Stimulated activated memory B cell treated with anti-CD40 and anti-IgM and Interleukin-4, amounts not matched to agents 10 μg/mL and 1 μg/mL and 100 μg/mL, for 72 hours (primary cell): ENCODE measurements at regions not wholly inside any gene's neighbourhood (a gene's known extent, or its start where the extent isn't known, plus 50 kb on each side); places are given as distances from the start of the nearest gene placed in this dataset.

Experiments used
- ATAC-seq: fragments of 150-1000 bp; cut with Tn5 transposase; 2 replicates; pipeline ENCODE4 v1.10.0; 2021
- H3K27ac Mint-ChIP-seq: one replicate; pipeline ENCODE4 v1.8.0; 2022; ENCODE audit warnings: mild to moderate bottlenecking, mixed read lengths
- H3K27me3 Mint-ChIP-seq: one replicate; pipeline ENCODE4 v1.8.0; 2022; ENCODE audit warnings: mixed read lengths
- H3K36me3 Mint-ChIP-seq: one replicate; pipeline ENCODE4 v1.8.0; 2022; ENCODE audit warnings: mixed read lengths
- H3K4me1 Mint-ChIP-seq: one replicate; pipeline ENCODE4 v1.8.0; 2022; ENCODE audit warnings: mixed read lengths
- H3K4me3 Mint-ChIP-seq: one replicate; pipeline ENCODE4 v1.8.0; 2022; ENCODE audit warnings: mild to moderate bottlenecking, moderate library complexity, mixed read lengths
- H3K9me3 Mint-ChIP-seq: one replicate; pipeline ENCODE4 v1.8.0; 2022; ENCODE audit warnings: mixed read lengths

DNA sequence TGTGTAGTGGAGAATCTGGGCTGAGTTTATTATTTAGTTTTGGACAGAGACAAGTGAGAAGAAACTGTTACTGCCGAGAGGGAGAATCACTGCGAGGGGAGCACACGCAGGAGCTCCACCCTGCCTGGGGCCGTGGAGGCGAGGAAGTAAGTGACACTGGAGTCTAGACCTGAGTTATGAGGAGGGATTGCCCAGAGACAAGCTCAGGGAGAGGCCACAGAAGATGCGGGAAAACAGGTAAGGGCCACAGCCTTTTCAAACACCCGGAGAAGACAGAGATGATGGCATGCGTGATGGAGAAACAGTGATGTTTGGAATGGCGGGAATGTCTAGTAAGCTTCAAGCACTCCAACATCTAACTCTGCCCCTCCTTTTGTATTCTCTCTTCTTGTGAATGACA lies 84.1 kb downstream of the TNFSF11 start:
- H3K27me3 Mint-ChIP-seq: peaks cover 41% of the 10 kb centered on the region
- H3K4me1 Mint-ChIP-seq: no peaks in the 10 kb centered on the region
- no peak overlapping the region for H3K4me3 Mint-ChIP-seq
- no peak for ATAC-seq
- no peaks in the 10 kb centered on the region for H3K9me3 Mint-ChIP-seq
- H3K36me3 Mint-ChIP-seq: no peaks in the 10 kb centered on the region
- no peak overlapping the region for H3K27ac Mint-ChIP-seq

DNA sequence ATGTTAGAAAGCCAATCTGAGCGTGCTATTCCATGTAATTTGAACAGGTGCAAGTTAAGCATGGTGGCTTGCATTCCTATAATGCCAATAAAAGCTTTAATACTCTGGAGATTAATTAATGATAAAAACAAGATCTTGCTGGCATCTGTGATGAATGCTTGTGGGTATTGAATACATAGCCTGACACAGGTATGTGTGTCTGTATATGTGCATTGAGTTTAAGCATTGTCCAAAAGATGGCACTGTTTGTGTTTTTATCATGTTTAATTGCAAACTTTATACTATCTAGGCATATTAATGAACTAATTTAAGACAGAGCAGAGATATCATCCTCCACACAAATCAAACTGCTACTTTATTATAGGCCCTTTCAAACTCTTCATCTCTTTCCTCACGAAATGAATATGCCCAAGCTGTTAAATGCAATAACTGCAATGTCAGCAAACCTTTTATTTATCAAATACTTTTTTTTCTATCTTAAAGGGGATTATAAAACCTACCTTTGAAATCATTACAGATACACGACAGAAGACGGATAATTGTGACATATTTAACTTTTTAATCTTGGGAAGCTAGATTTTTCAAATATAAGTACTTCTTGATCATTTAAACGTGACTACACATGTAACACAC lies 86.5 kb downstream of the TNFSF11 start:
- Mint-ChIP-seq H3K4me1 (no peaks in the 10 kb centered on the region), H3K9me3 (no peaks in the 10 kb centered on the region), H3K36me3 (no peaks in the 10 kb centered on the region), H3K27ac (no peak overlapping the region), H3K27me3 (peaks cover 35% of the 10 kb centered on the region), H3K4me3 (no peak overlapping the region)
- no peak for ATAC-seq

DNA sequence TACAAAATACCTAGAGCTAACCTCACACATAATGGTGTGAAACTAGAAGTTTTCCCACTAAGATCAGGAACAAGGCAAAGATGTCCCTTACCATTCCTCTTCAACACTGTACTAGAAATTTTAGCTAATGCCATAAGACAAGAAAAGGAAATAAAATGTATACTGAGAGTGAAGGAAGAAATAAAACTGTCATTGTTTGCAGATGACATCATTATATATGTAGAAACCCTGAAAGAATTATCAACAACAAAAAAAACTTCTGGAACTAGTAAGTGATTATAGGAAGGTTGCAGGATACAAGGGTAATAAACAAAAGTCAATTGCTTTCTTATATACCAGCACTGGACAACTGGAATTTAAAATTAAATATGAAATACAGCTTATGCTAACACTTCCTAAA lies 93.7 kb downstream of the TNFSF11 start:
- no peak for ATAC-seq
- Mint-ChIP-seq H3K27ac (no peak overlapping the region), H3K27me3 (peaks cover 10% of the 10 kb centered on the region), H3K4me1 (no peaks in the 10 kb centered on the region), H3K36me3 (no peaks in the 10 kb centered on the region), H3K4me3 (no peak overlapping the region), H3K9me3 (peaks cover 8% of the 10 kb centered on the region)

DNA sequence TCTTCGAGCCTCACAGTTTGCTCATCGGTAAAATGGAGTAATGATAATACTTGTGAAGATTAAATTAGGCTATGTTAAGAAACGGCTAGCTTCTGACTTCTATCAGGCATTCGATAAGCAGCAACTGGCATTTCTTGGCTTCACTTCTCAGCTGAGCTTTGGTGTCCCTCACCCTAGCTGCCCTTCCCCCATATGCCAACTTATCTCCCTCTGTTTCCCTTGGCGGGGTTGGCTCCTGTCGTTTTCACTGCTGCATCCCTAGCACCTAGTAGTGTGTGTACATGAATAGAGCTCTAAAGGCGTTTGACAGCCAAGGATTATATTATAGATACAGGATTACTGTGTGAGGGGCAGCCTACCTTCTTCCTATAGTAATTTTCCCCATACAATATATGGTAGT lies 97.5 kb downstream of the TNFSF11 start:
- no peaks in the 10 kb centered on the region for H3K4me1 Mint-ChIP-seq
- ATAC-seq: no peak
- no peak overlapping the region for H3K4me3 Mint-ChIP-seq
- peaks cover 7% of the 10 kb centered on the region for H3K9me3 Mint-ChIP-seq
- H3K36me3 Mint-ChIP-seq: no peaks in the 10 kb centered on the region
- H3K27ac Mint-ChIP-seq: no peak overlapping the region
- H3K27me3 Mint-ChIP-seq: peaks cover 1% of the 10 kb centered on the region

DNA sequence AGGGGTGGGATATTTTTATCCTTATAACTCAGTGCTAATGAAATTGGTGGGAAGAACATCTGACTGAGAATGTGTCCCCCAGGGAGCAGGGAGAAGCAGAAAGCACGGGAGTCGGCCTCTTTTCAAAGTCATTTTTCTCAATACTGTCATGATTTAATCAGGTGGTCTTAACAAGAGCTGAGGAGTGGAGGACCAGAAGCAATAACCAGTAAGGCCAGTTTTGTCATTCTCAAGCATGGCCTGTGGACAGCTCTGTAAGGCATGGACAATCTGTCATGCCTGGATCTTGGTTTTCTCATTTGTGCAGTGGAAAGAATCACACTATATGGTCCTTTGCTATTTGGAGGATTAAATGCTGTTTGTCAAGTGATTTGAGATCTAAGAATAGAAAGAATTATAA lies 99.7 kb downstream of the TNFSF11 start:
- no peak overlapping the region for H3K4me3 Mint-ChIP-seq
- H3K36me3 Mint-ChIP-seq: no peaks in the 10 kb centered on the region
- H3K4me1 Mint-ChIP-seq: no peaks in the 10 kb centered on the region
- H3K27ac Mint-ChIP-seq: no peak overlapping the region
- ATAC-seq: no peak
- no peaks in the 10 kb centered on the region for H3K9me3 Mint-ChIP-seq
- peaks cover under 1% of the 10 kb centered on the region for H3K27me3 Mint-ChIP-seq

DNA sequence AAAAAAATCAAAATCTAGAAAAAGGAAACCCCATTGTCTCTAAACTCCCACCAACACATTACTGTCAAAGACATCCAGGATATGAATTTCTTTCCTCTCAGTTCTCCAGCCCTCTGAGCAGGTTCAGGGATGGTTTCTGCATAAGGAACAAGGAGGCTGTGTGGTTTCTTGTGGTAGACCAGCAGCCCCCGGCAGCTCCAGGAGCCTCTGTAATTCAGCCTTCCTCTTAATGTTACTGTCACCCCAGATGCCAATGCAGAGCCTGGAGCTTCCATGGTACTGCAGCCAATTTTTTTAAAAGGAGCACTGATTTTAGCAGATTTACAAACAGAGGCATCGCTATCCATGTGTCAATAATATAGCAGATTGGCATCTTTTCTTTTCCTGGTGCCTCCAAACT lies 100.6 kb upstream of the FAM216B start:
- Mint-ChIP-seq H3K36me3 (no peaks in the 10 kb centered on the region), H3K4me3 (no peak overlapping the region), H3K4me1 (no peaks in the 10 kb centered on the region), H3K27me3 (peaks cover 32% of the 10 kb centered on the region), H3K27ac (no peak overlapping the region), H3K9me3 (no peaks in the 10 kb centered on the region)
- ATAC-seq: no peak

DNA sequence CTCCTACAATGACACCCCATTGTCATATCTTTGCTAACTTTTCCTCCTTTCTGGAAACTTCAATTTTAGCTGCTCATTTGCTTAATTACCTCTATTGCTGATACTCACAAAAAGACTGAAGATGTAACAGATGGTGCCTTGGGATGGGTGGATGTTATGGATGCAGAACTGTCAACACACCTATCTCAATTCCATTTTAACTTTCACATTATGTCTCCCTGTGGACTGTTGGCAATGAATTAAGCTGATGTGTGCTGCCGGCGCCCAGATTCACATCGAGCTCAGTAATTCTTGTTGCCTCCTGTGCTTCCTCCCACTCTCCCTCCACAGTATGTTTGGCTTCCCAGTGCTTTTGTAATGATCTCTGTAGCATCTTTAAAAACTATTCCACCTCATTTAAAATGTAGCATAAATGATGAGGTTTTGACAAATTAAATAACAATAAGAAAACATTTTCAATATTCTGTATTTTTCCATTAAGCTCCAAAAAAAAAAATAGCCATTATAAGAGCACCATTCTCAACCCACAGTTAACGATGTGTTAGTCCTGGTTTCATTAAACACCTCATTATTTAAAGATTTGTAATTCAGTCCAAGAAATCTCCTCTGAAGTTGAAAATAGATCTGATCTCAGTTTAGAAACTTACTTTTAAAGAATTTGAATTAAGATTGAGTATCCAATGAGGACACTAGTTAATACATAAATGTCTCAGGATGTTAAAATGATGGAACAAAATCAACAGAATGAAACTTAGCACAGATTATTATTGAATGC lies 99.9 kb upstream of the FAM216B start:
- Mint-ChIP-seq H3K4me3 (no peak overlapping the region), H3K27ac (no peak overlapping the region), H3K27me3 (peaks cover 32% of the 10 kb centered on the region), H3K9me3 (no peaks in the 10 kb centered on the region), H3K36me3 (no peaks in the 10 kb centered on the region), H3K4me1 (no peaks in the 10 kb centered on the region)
- no peak for ATAC-seq

DNA sequence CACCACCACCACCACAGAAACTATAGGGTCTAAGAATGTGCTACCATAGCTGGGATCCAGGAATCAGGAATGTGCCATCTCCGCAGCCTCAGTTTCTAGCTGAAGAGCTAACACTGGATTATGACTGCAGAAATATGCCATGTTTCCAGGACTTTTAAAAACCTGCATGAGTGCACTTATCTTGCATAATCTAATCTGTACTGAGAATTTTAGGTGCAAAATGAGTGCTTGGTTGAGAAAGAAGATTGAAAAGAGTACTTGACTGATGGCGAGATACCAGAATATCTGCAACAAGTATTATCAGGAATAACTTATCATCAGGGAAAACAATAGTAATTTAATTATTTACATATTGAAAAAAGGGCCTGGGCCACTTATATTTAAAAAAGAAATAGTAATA lies 97.2 kb upstream of the FAM216B start:
- H3K9me3 Mint-ChIP-seq: peaks cover 4% of the 10 kb centered on the region
- H3K36me3 Mint-ChIP-seq: peaks cover 5% of the 10 kb centered on the region
- no peak overlapping the region for H3K27ac Mint-ChIP-seq
- H3K4me3 Mint-ChIP-seq: no peak overlapping the region
- H3K4me1 Mint-ChIP-seq: no peaks in the 10 kb centered on the region
- no peak for ATAC-seq
- peaks cover 36% of the 10 kb centered on the region for H3K27me3 Mint-ChIP-seq

DNA sequence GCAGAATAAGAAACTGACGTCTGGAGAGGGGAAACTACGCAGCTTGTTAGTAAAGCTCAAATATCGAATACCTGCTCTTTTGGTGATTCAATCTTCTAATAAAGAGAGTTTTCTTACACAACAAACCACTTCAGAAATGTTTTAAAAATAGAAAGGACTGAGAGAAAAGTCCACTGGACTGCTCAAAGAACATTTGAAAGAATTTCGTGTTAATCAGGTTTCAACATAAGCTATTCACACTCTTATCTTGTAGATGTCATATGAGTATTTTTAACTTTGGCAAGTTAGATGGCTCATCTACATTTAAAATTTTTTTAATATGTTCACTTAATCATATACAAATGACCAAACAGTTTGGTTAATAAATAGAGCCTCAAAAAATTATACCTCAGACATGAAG lies 95.6 kb upstream of the FAM216B start:
- no peak overlapping the region for H3K4me3 Mint-ChIP-seq
- no peak overlapping the region for H3K27ac Mint-ChIP-seq
- no peaks in the 10 kb centered on the region for H3K4me1 Mint-ChIP-seq
- no peak for ATAC-seq
- H3K36me3 Mint-ChIP-seq: peaks cover 5% of the 10 kb centered on the region
- peaks cover 27% of the 10 kb centered on the region for H3K27me3 Mint-ChIP-seq
- peaks cover 4% of the 10 kb centered on the region for H3K9me3 Mint-ChIP-seq

DNA sequence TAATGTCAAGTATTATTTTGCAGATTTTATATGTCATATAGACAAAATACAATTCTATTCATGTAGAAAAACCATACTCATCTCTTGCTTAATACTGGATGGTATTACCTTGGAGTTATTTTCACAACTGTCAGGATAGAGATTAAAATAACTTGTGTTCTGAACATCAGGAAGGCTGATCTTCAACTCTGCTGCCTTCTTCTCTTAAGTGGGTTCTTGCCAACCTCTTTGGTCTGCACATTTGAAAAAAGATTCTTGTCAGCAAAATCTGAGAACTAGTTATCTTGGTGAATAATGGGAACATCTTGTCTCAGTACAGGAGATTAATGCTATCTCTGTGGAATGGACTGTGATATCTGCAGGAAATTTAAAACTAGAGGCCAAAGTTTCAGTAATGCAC lies 95.2 kb upstream of the FAM216B start:
- H3K4me3 Mint-ChIP-seq: no peak overlapping the region
- ATAC-seq: no peak
- peaks cover 5% of the 10 kb centered on the region for H3K36me3 Mint-ChIP-seq
- peaks cover 4% of the 10 kb centered on the region for H3K9me3 Mint-ChIP-seq
- peaks cover 23% of the 10 kb centered on the region for H3K27me3 Mint-ChIP-seq
- no peaks in the 10 kb centered on the region for H3K4me1 Mint-ChIP-seq
- no peak overlapping the region for H3K27ac Mint-ChIP-seq

DNA sequence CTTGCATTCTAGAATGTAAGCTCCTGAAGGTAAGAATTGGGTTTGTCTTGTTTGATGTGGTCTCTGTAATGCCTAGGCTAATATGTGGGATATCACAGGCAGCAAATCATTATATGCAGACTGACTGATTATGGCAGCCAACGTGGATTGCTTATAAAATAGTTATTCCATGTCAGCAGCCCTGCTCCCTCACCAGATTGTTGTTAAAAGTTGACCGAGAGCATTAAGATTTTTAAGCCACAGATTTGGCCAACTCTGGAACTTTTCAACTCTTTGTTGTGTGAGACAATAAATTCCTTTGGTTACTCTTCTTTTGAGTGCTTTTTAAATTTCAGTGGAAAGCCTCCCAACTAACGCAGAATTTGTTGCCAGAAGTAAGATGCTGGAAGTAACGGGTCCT lies 92.6 kb upstream of the FAM216B start:
- Mint-ChIP-seq H3K36me3 (peaks cover 5% of the 10 kb centered on the region), H3K27ac (no peak overlapping the region), H3K9me3 (peaks cover 4% of the 10 kb centered on the region), H3K4me1 (no peaks in the 10 kb centered on the region), H3K4me3 (no peak overlapping the region), H3K27me3 (peaks cover 33% of the 10 kb centered on the region)
- no peak for ATAC-seq

DNA sequence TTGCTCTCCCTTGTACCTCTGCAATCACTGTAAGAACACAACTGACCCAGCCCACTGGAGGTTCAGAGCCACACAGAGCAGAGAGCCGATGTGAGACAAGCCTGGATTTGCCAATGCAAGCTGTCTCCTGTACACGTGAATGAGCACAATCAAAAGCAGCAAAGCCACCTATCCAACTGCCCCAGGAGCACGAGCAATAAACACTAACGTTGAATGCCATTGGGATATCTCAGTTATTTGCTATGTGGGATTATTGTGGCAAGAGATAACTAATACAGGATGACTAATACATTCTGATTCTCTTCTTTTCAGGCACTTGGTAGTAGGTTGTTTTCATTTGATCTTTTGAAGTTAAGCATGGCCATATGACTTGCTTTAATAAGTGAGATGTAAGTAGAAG lies 85.2 kb upstream of the FAM216B start:
- Mint-ChIP-seq H3K27ac (no peak overlapping the region), H3K36me3 (no peaks in the 10 kb centered on the region), H3K27me3 (peaks cover 52% of the 10 kb centered on the region), H3K9me3 (no peaks in the 10 kb centered on the region), H3K4me3 (no peak overlapping the region), H3K4me1 (no peaks in the 10 kb centered on the region)
- ATAC-seq: no peak

DNA sequence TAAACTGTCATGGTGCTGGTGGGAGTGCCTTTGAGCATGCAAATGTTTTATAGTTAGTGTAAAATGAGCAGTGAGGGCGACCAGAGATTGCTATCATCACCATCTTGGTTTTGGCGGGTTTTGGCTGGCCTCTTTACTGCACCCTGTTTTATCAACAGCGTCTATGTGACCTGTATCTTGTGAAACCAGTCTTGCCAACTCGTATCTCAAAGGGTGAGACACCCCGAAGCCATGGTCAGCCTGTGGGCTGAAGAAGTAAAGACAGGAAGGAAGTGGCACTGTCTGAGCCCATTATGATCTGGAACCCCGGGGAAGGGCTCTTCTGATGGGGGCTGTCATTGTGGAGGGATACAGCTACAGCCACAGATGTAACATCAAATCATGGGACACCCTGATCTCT lies 81.5 kb upstream of the FAM216B start:
- peaks cover 41% of the 10 kb centered on the region for H3K27me3 Mint-ChIP-seq
- H3K27ac Mint-ChIP-seq: no peak overlapping the region
- H3K9me3 Mint-ChIP-seq: no peaks in the 10 kb centered on the region
- no peak overlapping the region for H3K4me3 Mint-ChIP-seq
- no peaks in the 10 kb centered on the region for H3K4me1 Mint-ChIP-seq
- H3K36me3 Mint-ChIP-seq: no peaks in the 10 kb centered on the region
- ATAC-seq: no peak

DNA sequence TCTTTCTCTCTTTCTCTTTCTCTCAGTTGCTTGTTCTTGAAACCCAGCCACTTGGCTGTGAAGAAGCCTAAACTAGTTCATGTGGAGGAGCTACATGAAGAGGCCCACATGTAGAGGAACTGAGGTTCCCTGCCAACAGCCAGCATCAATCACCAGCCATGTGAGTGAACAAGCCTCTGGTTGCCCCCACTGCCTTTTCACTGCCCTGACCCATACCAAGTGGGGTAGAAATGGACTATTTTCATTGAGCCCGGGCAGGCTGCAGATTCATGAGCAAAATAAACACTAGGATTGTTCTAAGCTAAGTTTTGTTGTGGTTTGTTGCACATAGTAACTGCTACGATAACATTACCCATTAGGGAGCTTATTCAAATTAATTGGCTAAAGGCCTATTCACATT lies 78.7 kb upstream of the FAM216B start:
- H3K27me3 Mint-ChIP-seq: peaks cover 33% of the 10 kb centered on the region
- H3K4me1 Mint-ChIP-seq: no peaks in the 10 kb centered on the region
- H3K9me3 Mint-ChIP-seq: no peaks in the 10 kb centered on the region
- no peak overlapping the region for H3K27ac Mint-ChIP-seq
- no peak for ATAC-seq
- H3K36me3 Mint-ChIP-seq: no peaks in the 10 kb centered on the region
- no peak overlapping the region for H3K4me3 Mint-ChIP-seq

DNA sequence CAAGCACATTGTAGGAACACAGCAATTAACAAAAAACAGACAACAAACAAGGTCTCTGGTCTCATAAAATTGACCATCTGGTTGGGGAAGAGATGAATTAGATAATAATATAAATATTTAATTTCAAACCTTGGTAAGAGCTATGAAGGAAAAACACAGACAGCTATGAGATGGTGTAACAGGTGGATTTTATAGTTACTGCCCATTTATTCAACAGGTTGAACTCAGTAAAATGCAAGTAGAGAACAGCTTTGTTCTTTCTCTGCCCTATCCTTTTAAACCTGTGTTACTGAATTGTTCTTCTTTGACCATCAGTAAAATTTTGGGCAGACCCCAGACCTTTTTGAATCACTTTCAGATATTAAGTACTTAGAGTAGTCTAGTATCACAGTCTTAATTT lies 77.6 kb upstream of the FAM216B start:
- no peak overlapping the region for H3K4me3 Mint-ChIP-seq
- H3K36me3 Mint-ChIP-seq: no peaks in the 10 kb centered on the region
- no peak for ATAC-seq
- H3K4me1 Mint-ChIP-seq: no peaks in the 10 kb centered on the region
- no peaks in the 10 kb centered on the region for H3K9me3 Mint-ChIP-seq
- no peak overlapping the region for H3K27ac Mint-ChIP-seq
- peaks cover 26% of the 10 kb centered on the region for H3K27me3 Mint-ChIP-seq

DNA sequence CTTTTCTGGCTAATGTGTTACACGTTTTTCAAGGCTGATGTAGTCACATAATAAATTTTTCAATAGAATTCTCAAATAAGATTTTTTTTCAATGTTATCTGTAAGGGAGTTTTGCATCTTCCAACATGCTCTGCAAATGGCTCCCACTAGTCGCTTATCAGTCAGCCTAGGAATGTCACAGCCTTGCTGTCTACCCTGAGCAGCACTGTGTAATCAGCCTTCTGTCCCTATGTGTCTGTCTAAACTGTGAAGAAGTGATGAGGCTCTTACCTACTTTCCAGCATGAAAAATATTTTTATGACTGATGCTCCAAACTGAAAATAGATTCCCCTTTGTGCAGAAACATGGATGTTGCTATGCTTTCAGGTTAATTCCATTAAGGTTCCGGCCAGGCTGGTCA lies 75.1 kb upstream of the FAM216B start:
- no peak for ATAC-seq
- no peaks in the 10 kb centered on the region for H3K4me1 Mint-ChIP-seq
- no peaks in the 10 kb centered on the region for H3K36me3 Mint-ChIP-seq
- no peak overlapping the region for H3K4me3 Mint-ChIP-seq
- no peaks in the 10 kb centered on the region for H3K9me3 Mint-ChIP-seq
- peaks cover 18% of the 10 kb centered on the region for H3K27me3 Mint-ChIP-seq
- H3K27ac Mint-ChIP-seq: no peak overlapping the region
